NCI-H146 treated with DMSO at 0.1 percent for 48 hours (cell line): ENCODE measurements at regions not wholly inside any gene's neighbourhood (a gene's known extent, or its start where the extent isn't known, plus 50 kb on each side); places are given as distances from the start of the nearest gene placed in this dataset.

Experiments
- DNase-seq: peaks from one replicate; lab custom pipeline; 2025; ENCODE audit not compliant: unreplicated experiment; lab: John Stamatoyannopoulos, UW

DNA sequence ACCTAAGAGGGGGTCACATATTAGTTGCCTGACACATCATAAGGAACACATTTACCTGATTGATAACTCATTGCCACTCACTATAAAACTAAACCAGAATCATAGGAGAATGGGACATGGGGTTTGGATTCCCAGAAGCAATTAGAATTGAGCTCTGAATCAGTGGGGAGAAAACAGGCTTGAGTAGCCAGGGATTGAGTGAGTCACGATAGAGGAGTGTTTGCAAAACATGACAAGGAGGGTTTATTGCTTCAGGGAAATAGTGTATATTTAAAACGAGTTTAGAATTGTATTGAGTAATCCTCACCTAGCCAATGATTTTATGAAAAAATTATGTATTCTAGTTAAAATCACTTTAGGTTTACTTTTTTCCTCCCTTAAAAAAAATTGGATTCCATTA lies 101.1 kb upstream of the THRB start:
- DNase-seq, result no peak

- DNase-seq, result no peak
These were observed 102.0 kb upstream of the THRB start for GRCh38 chr3:24596626-24597025.

DNA sequence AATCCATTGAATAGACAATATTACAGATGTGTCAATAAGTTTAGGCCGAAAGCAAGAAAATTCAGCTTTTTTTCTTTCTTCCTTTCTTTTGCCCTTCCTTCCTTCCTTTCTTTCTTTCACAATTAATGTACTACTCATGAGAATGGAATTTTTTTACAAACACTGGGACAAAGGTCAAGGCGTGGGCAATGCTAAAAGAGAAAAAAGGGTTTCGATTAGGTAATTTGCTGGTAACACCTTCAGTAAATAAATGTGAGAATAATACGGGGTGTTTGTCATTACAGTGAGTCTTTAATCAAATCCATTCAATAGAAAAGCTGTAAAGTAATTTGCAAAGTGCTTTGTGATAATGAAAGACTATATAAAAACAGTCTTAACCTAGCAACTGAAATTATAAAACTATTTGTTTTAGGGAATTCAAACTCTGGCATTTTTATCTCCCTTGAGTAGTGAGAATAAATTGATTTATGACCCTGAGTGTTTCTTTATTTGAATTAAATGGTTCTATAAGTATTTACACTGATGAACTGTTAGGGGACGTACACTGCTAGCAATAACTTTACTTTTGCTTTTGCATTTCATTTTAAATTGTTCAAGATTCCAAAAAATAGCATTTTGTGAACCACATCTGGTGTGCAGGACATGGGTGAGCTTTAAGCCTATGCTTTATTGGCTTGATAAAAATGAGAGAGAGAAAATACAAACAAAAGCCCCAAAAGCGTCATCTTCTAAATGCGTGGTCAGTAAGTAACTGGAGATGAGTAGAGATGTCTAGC lies 104.2 kb upstream of the THRB start:
- no peak for DNase-seq

GRCh38 chr3:24601066-24601939 lies 106.7 kb upstream of the THRB start:
- no peak for DNase-seq

GRCh38 chr3:24604215-24604614 lies 109.6 kb upstream of the THRB start:
- DNase-seq, result no peak

GRCh38 chr3:24605511-24606028 lies 110.9 kb upstream of the THRB start:
- no peak for DNase-seq

DNA sequence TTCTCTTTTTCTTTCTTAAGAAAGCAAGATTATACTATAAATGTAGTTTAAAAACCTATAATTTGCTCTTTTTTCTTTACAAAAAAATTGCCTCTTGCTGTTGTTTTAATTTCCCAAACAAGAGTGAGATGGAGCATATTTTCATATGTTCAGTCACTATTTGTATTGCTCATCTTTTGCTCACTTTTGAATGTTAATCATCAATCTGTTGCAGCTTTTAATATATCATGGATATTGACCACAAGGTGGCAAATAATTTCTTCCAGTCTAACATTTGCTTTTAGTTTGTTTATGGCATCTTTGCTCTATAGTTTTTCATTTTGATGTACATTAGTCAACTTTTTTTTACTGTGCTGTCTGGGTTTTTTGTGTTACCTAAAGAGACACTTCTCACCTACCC lies 112.6 kb upstream of the THRB start:
- DNase-seq, result no peak

DNA sequence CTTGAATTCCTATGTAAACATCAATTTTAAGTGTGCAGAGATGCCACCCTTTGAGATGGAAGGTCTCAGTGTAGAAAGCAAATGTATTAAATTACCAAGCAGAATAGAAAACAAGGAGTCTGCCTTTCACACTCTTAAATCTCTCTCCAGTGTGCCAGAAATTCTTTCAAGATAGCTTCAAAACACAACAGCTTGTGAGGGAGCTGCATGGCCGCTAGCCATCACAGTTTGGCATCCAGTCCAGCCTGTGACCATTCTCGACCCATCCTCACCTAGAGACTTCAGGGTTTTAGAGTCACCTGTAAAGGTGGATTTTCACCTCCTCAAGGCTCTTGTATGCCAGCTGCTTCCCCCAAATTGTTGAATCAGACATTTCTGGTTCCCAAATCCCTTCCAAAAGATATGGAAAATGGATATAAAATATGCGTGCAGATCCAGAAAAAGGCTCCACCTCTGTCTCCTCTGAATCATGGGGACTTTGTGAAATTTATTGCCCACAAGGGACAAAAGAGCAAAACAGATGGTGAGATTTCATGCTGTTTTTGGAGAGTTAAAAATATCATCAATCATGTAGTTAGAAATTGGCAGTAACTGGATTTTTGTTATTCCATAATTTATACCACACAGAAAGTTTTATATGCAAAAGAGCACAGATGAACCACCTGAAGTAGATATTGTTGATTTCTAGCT lies 114.2 kb upstream of the THRB start:
- DNase-seq, result no peak

- no peak for DNase-seq
These were observed 119.7 kb upstream of the THRB start for GRCh38 chr3:24614359-24614758.

- DNase-seq, result no peak
These were observed 120.5 kb upstream of the THRB start for GRCh38 chr3:24615177-24615576.

GRCh38 chr3:24616110-24616829 lies 121.6 kb upstream of the THRB start:
- DNase-seq, result no peak

- DNase-seq, result no peak
These were observed 127.5 kb upstream of the THRB start for GRCh38 chr3:24622138-24622537.

DNA sequence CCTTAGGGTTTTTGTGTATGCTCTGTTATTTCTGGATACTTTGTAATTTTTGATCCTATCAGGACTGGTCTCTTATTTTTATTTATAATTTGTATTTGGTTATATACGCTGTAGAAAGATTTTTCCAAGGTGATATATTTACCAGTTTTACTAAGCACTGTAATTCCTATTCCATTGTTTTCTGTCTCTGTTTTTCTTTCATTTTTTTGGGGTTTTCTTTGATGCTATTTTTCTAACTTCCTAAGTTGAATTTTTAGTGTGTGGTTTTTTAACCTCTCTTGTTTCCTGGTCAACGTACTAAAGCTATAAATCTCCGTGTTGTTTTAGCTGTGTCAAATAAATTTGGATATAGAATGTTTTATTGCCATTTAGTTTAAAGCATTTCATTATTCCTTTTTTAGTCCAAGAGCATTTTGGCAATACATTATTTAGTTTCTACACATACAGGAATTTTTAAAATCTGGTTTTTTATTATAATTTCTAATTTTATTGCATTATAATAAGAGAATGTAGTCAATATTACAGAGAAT lies 128.1 kb upstream of the THRB start:
- DNase-seq, result no peak

DNA sequence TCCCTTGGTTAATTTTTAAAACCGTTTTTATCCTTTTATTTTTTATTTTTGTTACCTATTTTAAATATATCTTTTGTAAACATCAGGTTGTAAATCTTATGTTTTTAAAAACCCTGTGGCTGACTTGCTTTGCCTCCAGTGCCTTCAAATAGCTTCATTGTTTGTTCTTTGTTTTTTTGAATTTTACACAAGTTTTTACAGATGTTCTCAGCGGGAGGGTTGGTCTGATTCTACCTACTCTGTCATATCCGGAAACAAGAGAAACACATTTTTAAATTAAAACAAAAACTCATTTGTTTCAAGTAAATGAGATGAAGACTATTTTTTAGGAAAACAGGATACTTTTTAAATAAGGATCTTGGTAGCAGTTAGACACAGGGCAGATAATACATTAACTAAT lies 129.0 kb upstream of the THRB start:
- no peak for DNase-seq

GRCh38 chr3:24624938-24625681 lies 130.5 kb upstream of the THRB start:
- no peak for DNase-seq

- no peak for DNase-seq
These were observed 134.0 kb upstream of the THRB start for GRCh38 chr3:24628523-24629258.

GRCh38 chr3:24631481-24631880 lies 136.8 kb upstream of the THRB start:
- no peak for DNase-seq

GRCh38 chr3:24639061-24639460 lies 144.4 kb upstream of the THRB start:
- no peak for DNase-seq
